RWPE1 (cell line): ENCODE measurements at regions not wholly inside any gene's neighbourhood (a gene's known extent, or its start where the extent isn't known, plus 50 kb on each side); places are given as distances from the start of the nearest gene placed in this dataset.

Source experiments
- CTCF ChIA-PET: fragments of 350-600 bp; sonication (Branson Sonifier 250); formaldehyde crosslinking; extraction: SDS; loops from one replicate; lab custom pipeline; 2021; lab: Yijun Ruan, JAX
- POLR2A ChIA-PET: fragments of 400-600 bp; formaldehyde crosslinking; extraction: SDS; loops from one replicate; lab custom pipeline; 2020; ENCODE audit warnings: antibody characterized with exemption; ENCODE audit not compliant: low non-redundant PET; lab: Yijun Ruan, JAX
- DNase-seq: peaks from one replicate; pipeline ENCODE4 v3.0.0; 2012; ENCODE audit warnings: low spot score
- H3K27ac ChIP-seq: fragments of 450-650 bp; 2 replicates; pipeline ENCODE4 v1.5.1; 2017
- TF ChIP-seq, protein P1 (sequence below): fragments of 450-650 bp; conservative IDR thresholded peaks from 2 replicates; pipeline ENCODE4 v1.5.1; 2017; ENCODE audit warnings: low read depth, mild to moderate bottlenecking

DNA sequence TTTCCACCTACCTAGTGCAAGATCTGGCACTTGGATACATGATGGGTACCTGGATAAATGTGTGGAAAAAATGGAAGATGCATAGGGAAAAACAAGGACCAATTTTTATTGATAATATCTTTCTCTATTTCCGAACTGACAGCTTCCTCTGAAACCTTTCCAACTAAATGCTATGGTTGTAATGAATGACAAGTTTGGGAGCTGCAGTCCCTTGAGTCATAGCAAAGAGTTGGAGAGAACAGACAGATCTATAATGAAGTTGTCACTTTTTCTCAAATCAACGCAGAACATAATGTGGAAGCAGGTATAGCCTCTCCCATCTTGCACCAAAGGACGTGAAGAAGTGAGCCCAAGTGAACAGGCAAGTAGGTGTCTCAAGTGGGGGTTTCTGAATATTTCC, 296.5 kb upstream of the KAZN start:
- TF ChIP-seq, protein P1, sequence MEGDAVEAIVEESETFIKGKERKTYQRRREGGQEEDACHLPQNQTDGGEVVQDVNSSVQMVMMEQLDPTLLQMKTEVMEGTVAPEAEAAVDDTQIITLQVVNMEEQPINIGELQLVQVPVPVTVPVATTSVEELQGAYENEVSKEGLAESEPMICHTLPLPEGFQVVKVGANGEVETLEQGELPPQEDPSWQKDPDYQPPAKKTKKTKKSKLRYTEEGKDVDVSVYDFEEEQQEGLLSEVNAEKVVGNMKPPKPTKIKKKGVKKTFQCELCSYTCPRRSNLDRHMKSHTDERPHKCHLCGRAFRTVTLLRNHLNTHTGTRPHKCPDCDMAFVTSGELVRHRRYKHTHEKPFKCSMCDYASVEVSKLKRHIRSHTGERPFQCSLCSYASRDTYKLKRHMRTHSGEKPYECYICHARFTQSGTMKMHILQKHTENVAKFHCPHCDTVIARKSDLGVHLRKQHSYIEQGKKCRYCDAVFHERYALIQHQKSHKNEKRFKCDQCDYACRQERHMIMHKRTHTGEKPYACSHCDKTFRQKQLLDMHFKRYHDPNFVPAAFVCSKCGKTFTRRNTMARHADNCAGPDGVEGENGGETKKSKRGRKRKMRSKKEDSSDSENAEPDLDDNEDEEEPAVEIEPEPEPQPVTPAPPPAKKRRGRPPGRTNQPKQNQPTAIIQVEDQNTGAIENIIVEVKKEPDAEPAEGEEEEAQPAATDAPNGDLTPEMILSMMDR = no peak
- DNase-seq = no peak
- ChIA-PET POLR2A (no interaction called here), CTCF (interaction anchor here (0.6 kb wide), 1 partner anchor 300 kb away, joined by 3 read pairs; no protein-coding TSS in a partner anchor)
- H3K27ac ChIP-seq = no peak overlapping the region

DNA sequence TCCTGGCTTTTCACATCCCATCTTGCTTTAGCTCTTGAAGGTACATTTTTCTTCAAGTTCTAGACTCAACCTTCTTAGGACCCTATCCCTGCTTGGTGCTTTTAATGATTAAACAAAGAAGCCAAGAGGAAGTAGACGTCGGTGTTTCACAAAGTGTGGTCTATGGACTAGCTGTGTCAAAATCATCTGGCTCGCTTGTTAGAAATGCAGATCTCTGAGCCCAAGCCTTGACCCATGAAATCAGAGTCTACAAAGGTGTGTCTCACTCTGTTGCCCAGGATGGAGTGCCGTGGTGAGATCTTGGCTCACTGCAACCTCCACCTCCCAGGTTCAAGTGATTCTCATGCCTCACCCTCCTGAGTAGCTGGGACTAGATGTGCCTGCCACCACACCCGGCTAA, 295.5 kb upstream of the KAZN start:
- CTCF ChIA-PET = no interaction called here
- no peak for DNase-seq

DNA sequence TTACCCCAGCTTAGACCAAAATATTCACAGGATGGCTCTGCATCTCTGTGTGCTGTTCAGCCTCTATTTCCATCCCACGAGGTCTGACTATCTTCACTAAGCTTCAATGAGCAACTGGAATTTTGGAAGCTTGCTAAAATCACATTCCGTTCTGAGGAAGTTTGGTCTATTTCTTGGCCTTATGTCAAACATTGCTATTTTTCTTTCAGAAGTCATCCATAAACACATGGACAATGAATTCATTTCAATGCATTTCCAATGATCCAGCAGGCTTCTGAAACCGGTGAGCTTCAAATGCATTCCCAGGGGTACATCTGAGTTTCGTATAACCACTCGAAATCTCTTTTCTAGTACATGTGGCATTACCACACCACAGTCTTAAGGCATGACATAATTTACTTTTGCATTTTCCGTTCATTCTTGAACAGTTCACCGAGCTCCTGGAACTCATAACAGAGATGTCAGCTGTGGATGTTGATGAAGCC, 294.1 kb upstream of the KAZN start:
- TF ChIP-seq, protein P1 = no peak
- ChIA-PET CTCF (no interaction called here), POLR2A (no interaction called here)
- DNase-seq = no peak
- no peak overlapping the region for H3K27ac ChIP-seq

More for the DNA sequence above, 295.5 kb upstream of the KAZN start:
- no peak overlapping the region for H3K27ac ChIP-seq
- POLR2A ChIA-PET = no interaction called here
- TF ChIP-seq, protein P1 = no peak

DNA sequence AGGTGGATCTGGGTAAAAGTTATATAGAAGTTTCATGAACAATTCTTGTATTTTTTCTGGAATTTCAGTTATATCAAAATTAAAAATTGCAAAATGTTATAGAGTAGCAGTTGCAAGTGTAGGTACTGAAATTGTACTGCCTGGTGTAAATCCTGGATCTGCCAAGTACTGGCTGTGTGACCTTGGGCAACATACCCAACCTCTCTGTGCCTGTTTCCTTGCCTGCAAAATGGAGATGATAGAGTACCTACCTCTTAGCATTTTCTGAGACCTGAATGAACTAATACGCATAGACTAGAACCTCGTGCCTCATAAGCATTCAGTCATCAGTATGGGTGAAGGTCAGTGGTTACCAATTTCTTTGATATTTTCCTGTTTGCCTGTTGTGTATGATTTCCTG, 290.0 kb upstream of the KAZN start:
- no peak overlapping the region for H3K27ac ChIP-seq
- TF ChIP-seq, protein P1 = no peak
- CTCF ChIA-PET = interaction anchor here (0.7 kb wide), 1 partner anchor 8 kb away, joined by 3 read pairs; no protein-coding TSS in a partner anchor
- POLR2A ChIA-PET = no interaction called here
- DNase-seq = no peak

DNA sequence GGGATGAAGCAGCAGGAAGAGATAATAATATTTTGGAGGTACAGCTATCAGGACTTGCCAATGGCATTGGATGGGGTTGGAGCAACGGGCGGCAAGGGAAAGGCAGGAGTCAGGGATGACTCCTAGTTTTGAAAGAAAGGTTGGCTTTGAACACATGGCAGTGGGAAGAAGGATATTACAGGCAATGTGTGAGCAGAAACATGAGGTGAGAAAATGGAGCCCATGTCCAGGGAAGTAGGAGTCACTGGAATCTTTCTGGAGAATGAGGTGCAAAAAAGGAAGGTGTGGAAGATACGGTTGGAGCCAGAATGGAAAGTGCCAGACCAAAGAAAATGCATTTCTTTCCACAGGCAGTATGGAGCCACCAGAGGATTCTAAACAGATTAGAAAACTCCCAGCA, 288.5 kb upstream of the KAZN start:
- TF ChIP-seq, protein P1 = no peak
- DNase-seq = no peak
- H3K27ac ChIP-seq = no peak overlapping the region
- POLR2A ChIA-PET = no interaction called here
- CTCF ChIA-PET = no interaction called here

DNA sequence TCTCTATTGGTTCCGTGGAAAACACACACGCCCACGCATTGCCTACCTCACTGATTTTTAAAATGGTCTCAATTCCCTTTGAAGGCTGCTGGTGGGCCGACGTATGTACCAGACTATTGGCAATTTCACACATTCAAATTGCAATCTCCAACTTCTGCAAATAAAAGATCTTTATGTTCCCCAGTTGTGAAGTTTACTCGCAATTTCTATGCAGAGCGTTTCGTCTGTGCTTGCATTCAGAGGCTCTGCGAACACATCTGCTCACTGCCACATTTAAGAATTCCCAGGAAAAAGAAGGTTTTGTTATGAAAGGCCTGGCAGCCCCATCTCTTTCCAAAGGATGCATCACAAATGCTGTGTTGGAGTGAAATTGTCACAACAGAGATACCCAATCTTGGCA, 288.0 kb upstream of the KAZN start:
- TF ChIP-seq, protein P1 = no peak
- DNase-seq = no peak
- no peak overlapping the region for H3K27ac ChIP-seq
- CTCF ChIA-PET = no interaction called here
- POLR2A ChIA-PET = interaction anchor here (0.5 kb wide), 1 partner anchor 218 kb away, joined by 4 read pairs; no protein-coding TSS in a partner anchor
